ENCODE measurements at regions not wholly inside any gene's neighbourhood (a gene's known extent, or its start where the extent isn't known, plus 50 kb on each side); places are given as distances from the start of the nearest gene placed in this dataset.

DNA sequence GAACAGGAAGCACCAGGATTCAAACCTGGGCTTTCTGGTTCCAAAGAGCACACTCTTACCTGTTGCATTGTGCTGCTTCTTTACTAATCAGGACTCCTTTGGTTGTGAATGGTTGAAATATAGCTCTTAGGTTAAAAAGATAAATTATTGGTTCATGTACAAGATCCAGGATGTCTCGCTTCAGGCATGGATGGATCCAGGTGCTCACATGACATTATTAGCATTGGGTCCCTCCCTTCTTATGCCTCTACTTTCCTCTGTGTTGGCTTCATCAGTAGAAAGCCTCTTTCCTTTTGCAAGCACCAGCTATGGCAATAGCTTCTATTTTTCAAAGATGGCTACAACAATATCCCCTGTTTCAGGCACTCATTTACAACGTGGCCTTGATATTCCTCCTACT is 217.7 kb upstream of the SULF2 start:
- TF ChIP-seq, protein P1, sequence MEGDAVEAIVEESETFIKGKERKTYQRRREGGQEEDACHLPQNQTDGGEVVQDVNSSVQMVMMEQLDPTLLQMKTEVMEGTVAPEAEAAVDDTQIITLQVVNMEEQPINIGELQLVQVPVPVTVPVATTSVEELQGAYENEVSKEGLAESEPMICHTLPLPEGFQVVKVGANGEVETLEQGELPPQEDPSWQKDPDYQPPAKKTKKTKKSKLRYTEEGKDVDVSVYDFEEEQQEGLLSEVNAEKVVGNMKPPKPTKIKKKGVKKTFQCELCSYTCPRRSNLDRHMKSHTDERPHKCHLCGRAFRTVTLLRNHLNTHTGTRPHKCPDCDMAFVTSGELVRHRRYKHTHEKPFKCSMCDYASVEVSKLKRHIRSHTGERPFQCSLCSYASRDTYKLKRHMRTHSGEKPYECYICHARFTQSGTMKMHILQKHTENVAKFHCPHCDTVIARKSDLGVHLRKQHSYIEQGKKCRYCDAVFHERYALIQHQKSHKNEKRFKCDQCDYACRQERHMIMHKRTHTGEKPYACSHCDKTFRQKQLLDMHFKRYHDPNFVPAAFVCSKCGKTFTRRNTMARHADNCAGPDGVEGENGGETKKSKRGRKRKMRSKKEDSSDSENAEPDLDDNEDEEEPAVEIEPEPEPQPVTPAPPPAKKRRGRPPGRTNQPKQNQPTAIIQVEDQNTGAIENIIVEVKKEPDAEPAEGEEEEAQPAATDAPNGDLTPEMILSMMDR (IDR thresholded peaks at IDR 0.05; ENCODE audit: insufficient read depth, low read length), result no peak

DNA sequence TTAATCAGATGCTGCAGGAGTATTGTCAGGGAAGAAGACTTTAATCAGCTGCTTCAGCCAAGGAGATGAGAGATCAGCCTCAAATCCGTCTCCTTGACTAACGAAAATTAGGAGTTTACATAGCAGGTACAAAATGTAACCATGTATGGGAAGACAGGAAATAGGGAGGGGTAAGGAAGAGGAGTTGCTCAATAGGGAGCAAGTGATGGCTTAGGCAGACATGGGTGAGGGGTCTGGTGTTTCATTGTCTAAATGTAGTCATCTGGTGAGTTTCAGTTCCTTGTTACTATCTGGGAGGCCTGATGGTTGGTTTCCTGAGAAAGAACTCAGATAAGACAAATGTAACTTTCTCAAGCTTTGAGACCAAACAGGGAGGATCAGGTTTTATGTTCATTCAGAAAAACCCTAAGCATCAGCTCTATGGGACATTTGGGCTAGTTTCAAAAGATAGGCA is 217.3 kb upstream of the SULF2 start:
- TF ChIP-seq, protein P1 (IDR thresholded peaks at IDR 0.05; ENCODE audit: insufficient read depth, low read length), result no peak
- DNase-seq (ENCODE audit: low read depth), result no peak
- no peak overlapping the region for H3K4me3 ChIP-seq (ENCODE audit: low read depth, low read length)

More for the DNA sequence above, 217.7 kb upstream of the SULF2 start:
- no peak overlapping the region for H3K4me3 ChIP-seq (ENCODE audit: low read depth, low read length)
- DNase-seq (ENCODE audit: low read depth), result no peak

DNA sequence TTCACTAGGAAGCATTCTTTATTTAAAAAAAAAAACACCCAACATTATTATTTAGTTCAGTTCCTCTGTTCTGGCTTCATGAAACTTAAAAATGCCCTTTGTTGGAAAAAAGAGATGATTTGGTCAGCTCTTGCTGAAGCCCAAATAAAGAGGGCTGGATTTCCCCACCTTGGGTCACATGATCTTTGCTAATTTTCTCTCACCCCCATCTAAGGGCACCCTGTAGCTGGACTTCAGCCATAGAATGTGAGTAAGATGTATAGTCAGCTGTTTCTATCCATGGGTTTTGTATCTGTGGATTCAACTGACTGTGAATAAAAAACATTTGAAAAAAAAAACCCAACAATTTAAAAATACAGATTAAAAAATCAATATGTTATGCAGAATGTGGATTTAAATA is 213.9 kb upstream of the SULF2 start:
- TF ChIP-seq, protein P1 (IDR thresholded peaks at IDR 0.05; ENCODE audit: insufficient read depth, low read length), result no peak
- no peak for DNase-seq (ENCODE audit: low read depth)
- no peak overlapping the region for H3K4me3 ChIP-seq (ENCODE audit: low read depth, low read length)

DNA sequence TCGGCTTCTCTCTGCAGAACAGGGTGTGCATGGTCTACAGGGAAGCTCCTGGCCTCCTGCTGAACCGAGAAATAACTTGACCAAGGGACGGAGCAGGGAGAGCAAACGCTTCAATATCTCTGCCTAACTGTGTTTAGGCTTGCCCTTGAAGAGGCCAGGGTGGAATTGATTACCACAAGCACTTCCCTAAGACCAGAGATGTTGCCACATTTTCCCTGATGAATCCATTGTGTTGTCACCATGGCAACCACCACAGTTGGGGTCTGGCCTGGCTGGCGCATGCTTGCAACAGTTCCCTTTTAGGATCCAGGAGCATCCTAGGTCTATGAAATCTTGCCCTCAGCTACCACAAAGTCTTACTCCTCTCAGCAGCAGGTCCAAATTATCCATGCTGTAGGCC is 213.5 kb upstream of the SULF2 start:
- no peak for DNase-seq (ENCODE audit: low read depth)
- H3K4me3 ChIP-seq (ENCODE audit: low read depth, low read length), result no peak overlapping the region
- TF ChIP-seq, protein P1 (IDR thresholded peaks at IDR 0.05; ENCODE audit: insufficient read depth, low read length), result no peak

DNA sequence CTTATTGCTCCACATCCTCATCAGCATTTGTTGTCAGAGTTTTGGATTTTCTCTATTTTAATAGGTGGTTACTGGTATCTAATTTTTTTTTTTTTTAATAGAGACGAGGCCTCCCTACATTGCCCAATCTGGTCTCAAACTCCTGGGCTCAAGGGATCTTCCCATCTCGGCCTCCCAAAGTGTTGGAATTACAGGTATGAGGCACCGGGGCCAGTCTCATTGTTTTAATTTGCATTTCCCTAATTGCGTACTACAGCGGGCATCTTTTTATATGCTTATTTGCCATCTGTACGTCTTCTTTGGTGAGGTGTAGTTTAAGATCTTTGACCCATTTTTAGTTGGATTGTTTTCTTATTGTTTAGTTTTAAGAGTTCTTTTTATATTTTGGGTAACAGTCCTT is 210.4 kb upstream of the SULF2 start:
- no peak overlapping the region for H3K4me3 ChIP-seq (ENCODE audit: low read depth, low read length)
- DNase-seq (ENCODE audit: low read depth), result no peak
- TF ChIP-seq, protein P1 (IDR thresholded peaks at IDR 0.05; ENCODE audit: insufficient read depth, low read length), result no peak

DNA sequence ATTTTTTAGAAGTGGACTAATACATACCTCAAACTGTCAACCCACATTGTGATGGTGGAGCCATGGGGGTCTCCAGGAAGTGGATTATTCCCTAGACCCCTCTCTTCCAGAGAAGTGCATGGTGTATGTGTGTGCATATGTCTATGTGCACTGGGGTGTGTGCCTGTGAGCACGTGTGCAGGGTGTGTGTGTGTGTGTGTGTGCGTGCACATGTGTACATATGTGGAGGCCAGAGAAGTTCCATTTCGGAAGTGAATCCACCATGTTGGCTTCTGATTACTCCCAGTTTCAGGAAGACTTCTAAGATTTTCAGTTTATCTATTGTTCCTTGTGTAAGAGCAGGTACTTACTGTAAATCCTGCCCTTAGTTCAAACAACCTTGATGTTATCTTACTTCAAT is 208.5 kb upstream of the SULF2 start:
- no peak overlapping the region for H3K4me3 ChIP-seq (ENCODE audit: low read depth, low read length)
- TF ChIP-seq, protein P1 (IDR thresholded peaks at IDR 0.05; ENCODE audit: insufficient read depth, low read length), result no peak

DNA sequence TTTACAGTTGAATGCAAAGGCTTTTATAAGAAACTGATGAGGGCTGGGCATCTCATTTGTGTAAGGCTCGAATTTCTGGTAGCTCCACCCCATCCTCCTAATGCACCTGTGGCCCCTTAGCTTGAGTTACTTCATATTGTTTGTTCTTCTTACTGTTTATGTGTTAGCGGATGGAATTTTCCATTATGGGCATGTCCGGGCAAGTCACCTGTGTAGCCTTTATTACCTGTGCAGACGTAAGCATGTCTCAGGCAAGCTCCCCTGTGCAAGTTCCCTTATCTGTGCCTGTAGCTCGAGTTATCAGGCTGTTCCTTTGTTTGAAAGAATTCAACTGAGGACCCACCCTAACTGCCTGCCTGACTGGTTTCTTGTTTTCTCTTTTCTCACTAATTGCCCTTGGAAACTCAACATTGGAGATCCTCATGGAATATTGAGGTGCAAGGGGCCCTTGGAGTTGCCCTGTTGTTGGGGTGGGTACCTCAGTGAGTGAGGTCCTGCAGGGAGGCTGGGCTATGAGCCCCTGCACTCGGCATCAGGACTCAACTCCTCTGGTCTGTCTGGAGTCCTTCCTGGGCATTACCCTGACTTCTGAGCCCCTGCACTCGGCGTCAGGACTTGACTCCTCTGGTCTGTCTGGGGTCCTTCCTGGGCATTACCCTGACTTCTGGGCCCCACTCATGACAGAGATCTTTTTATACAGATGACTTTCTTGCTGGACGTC is 207.9 kb upstream of the SULF2 start:
- H3K4me3 ChIP-seq (ENCODE audit: low read depth, low read length), result no peak overlapping the region
- TF ChIP-seq, protein P1 (IDR thresholded peaks at IDR 0.05; ENCODE audit: insufficient read depth, low read length), result no peak
- DNase-seq (ENCODE audit: low read depth), result no peak

More for the DNA sequence above, 208.5 kb upstream of the SULF2 start:
- DNase-seq (ENCODE audit: low read depth), result no peak
